Activated T-helper 2 cell treated with anti-CD3 and anti-CD28 coated beads, Interferon-gamma antibody, Interleukin-2, Interleukin-4, amounts not matched to agents 10 μg/mL and 5 μg/mL and 100 μg/mL, durations not matched to agents 14 hours and 24 hours and 36 hours (primary cell): ENCODE measurements at regions not wholly inside any gene's neighbourhood (a gene's known extent, or its start where the extent isn't known, plus 50 kb on each side); places are given as distances from the start of the nearest gene placed in this dataset.

Experiments
- DNase-seq: peaks from one replicate; pipeline ENCODE4 v3.0.0; 2021; ENCODE audit warnings: low spot score
- H3K27ac Mint-ChIP-seq: one replicate; pipeline ENCODE4 v1.8.0; 2021; ENCODE audit warnings: mixed read lengths
- H3K27me3 Mint-ChIP-seq: one replicate; pipeline ENCODE4 v1.8.0; 2021; ENCODE audit warnings: low read depth, mixed read lengths
- H3K36me3 Mint-ChIP-seq: one replicate; pipeline ENCODE4 v1.8.0; 2021; ENCODE audit warnings: low read depth, mixed read lengths
- H3K4me1 Mint-ChIP-seq: one replicate; pipeline ENCODE4 v1.8.0; 2021; ENCODE audit warnings: low read depth, mixed read lengths
- H3K4me3 Mint-ChIP-seq: one replicate; pipeline ENCODE4 v1.8.0; 2021; ENCODE audit warnings: low read depth, mild to moderate bottlenecking, moderate library complexity, mixed read lengths
- H3K9me3 Mint-ChIP-seq: one replicate; pipeline ENCODE4 v1.8.0; 2021; ENCODE audit warnings: mixed read lengths
- intact Hi-C: fragments of 100-400 bp; cut with micrococcal nuclease; formaldehyde crosslinking; loops from one replicate; pipeline ENCODE4 v1.15.1; 2023

DNA sequence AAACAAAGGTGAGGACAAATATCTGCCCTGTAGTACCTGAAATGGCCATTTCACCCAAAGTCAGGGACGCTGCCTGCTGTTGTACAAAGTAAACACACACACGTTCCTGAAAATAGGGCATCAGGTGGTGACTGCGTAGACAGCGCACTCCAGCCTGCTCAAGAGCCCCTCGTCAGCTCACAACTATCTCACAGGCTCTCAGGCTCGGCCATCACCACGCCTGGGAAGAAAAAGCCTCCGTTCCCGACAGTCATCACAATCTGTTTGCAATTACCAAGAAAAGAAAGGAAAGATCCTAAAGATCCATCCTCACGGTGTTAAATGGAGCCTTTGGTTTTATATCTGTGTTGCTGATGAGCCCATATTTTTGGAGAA, 230.2 kb downstream of the ZNF516 start:
- Mint-ChIP-seq H3K27ac (no peak overlapping the region), H3K36me3 (no peaks in the 10 kb centered on the region), H3K27me3 (no peaks in the 10 kb centered on the region), H3K4me1 (no peaks in the 10 kb centered on the region), H3K9me3 (no peaks in the 10 kb centered on the region), H3K4me3 (no peak overlapping the region)
- no peak for DNase-seq
- intact Hi-C loops = no loop called here

DNA sequence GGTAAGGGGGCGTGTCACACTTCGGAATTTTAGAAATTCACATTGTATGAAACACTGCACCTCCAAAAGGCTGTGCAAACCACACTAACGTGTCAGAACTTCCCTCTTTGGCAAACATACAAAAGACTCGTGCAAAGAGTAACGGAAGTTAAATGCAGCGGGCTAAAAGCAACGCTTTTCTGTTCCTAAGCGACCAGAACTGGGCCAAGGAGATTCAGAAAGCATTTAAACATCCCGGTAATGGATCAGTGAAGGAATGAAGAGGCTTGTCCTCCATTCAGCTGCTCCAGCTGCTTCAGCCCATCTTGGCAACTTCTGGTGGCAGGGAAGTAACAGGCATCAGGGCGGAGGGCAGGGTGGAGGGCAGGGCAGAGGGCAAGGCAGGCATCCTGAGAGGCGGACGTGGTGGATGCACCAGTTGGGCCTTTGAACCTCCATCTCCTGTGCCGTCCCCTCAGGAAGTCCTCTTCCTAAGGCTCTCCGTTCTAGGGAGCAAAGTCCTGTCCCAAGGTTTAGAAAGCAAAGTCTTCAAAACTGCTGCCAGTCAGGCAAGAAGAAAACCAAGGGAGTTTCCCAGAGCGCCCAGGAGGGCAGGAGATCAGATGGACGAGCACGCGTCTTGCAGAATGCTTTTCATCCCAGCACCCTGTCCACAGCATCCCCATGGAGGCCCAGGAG, 230.7 kb downstream of the ZNF516 start:
- Mint-ChIP-seq H3K4me1 (no peaks in the 10 kb centered on the region), H3K4me3 (no peak overlapping the region), H3K27me3 (no peaks in the 10 kb centered on the region), H3K36me3 (no peaks in the 10 kb centered on the region), H3K27ac (no peak overlapping the region), H3K9me3 (no peaks in the 10 kb centered on the region)
- no peak for DNase-seq
- intact Hi-C loops = no loop called here

DNA sequence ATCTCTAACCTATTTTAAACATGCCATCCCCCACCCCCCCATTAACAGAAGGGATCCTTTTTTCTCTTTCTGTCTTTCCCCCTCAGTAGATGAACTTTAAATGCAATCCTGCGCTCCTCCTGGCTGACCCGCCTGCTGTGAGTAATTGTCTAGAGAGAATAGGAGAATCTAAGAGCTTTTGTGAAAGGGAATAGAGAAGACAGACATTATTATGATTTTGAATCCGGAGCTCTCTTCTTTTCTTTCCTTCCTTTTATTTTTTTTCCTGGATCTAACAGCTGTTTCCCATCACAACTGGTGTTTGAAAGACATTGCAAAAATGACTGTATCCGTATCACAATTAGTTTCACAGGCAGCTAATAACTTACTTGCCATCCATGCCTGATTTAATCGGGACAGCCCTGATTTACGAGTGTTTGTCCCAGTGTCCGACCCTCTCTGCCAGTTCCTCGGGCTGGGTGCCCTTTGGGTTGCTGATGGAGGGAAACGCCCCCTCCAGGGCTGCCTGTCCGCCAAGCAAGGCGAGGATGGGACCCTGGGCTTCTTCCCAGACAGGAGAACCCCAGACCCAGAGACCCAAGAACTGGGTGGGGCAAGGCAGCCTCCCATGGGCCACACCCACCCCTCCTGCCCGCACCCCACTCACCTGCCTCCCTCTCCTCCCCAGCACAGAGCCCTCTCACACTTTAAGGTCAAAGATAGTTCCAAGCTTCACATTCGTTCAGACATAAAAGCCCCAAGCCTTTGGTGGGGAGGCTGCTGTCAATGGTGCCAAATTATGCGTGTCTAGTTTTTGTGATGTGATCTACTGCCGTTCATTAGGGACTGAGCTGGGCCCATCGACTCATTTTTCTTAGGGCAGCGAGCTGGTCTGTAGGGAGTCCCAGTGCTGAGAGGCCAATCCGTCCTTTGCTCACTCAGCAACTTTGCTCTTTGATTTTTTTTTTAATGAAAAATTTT, 231.7 kb downstream of the ZNF516 start:
- Mint-ChIP-seq H3K27me3 (no peaks in the 10 kb centered on the region), H3K9me3 (no peaks in the 10 kb centered on the region), H3K36me3 (no peaks in the 10 kb centered on the region), H3K4me3 (no peak overlapping the region), H3K27ac (no peak overlapping the region), H3K4me1 (no peaks in the 10 kb centered on the region)
- intact Hi-C loops = no loop called here
- no peak for DNase-seq

DNA sequence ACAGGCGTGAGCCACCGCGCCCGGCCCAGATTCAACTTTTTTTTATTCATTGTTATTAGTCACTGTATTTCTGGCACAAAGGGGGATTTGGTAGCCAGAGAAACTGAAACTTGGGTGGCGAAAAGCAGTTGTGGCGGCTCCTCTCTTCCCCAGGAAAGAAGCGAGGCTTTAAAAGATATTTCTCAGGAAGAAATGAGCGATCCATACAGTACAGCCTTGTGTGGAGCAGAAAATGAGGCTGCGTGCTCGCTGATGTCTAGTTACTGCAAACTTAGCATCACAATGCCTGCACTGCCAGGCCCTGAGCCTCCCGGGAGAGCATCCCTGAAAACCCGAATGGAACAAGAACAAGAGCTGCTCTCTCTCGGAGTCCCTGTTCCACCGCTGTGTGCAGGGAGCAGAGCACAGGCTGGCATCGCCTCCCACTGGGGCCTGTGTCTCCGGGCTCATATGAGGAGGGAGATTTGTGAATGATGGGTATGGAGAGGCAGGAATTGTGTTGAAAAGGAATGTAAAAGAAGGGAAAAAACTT, 234.0 kb downstream of the ZNF516 start:
- Mint-ChIP-seq H3K4me1 (no peaks in the 10 kb centered on the region), H3K36me3 (no peaks in the 10 kb centered on the region), H3K27me3 (no peaks in the 10 kb centered on the region), H3K4me3 (no peak overlapping the region), H3K27ac (no peak overlapping the region), H3K9me3 (no peaks in the 10 kb centered on the region)
- intact Hi-C loops = no loop called here
- no peak for DNase-seq

DNA sequence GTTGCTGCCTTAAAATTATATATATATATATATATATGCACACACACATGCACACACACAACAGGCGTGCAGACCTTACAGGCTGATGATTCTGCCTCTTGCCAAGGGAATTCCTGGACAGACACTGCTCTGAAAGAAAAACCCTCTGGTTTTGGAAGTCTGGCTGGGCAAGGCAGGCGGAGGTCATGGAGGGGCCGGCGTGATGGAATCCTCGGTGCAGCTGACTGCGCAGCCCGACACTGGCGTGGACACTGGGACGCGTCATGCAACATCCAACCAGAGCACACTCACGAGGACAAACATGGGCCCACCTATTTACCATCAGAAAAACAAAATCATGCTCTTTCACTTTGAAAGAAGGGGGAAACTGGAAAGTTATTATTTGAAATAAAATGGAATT, 235.3 kb downstream of the ZNF516 start:
- Mint-ChIP-seq H3K4me3 (no peak overlapping the region), H3K36me3 (no peaks in the 10 kb centered on the region), H3K4me1 (no peaks in the 10 kb centered on the region), H3K27me3 (peaks cover 2% of the 10 kb centered on the region), H3K9me3 (no peaks in the 10 kb centered on the region), H3K27ac (no peak overlapping the region)
- no peak for DNase-seq
- intact Hi-C loops = no loop called here

DNA sequence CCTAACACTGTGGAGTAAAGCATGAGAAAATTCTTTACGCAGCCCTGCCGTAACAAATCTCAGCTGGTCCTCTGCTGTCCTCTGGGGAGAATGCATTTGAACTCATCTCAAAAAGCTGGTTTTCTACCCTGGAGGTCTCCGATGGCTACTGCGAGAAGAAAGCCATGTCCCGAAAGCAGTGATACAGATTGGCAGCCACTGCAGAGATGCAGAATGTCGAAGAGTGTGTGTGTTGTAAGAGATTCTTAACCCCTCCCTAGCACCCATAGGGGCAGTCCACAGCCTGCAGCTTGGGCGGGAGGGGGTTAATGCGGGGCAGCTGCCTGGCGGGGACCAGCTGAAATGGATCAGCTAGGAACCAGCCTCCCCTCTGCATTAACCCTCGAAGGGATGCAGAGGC, 235.9 kb downstream of the ZNF516 start:
- Mint-ChIP-seq H3K9me3 (no peaks in the 10 kb centered on the region), H3K36me3 (no peaks in the 10 kb centered on the region), H3K27ac (no peak overlapping the region), H3K4me3 (no peak overlapping the region), H3K27me3 (peaks cover 2% of the 10 kb centered on the region), H3K4me1 (no peaks in the 10 kb centered on the region)
- intact Hi-C loops = no loop called here
- DNase-seq = no peak

DNA sequence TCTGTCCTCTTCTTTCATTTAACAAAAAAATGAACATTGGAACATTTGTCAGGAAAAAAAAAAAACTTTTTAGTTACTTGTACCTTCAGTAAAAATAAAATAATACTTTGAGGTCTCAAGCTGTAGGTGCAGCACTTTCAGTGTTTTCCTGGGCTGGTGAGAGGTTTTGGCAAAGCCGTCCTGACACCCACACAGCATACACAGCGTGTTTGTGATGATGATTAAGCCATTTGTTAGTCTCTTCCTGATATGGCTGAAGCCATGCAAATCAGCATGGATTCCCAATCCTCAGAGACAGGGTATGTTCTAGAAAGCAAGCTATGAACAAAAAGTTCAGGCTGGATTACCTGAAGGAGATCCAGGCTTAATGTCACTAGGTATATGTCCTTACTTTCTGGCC, 236.8 kb downstream of the ZNF516 start:
- Mint-ChIP-seq H3K9me3 (no peaks in the 10 kb centered on the region), H3K4me1 (no peaks in the 10 kb centered on the region), H3K27me3 (peaks cover 2% of the 10 kb centered on the region), H3K27ac (no peak overlapping the region), H3K36me3 (no peaks in the 10 kb centered on the region), H3K4me3 (no peak overlapping the region)
- intact Hi-C loops = no loop called here
- DNase-seq = no peak

DNA sequence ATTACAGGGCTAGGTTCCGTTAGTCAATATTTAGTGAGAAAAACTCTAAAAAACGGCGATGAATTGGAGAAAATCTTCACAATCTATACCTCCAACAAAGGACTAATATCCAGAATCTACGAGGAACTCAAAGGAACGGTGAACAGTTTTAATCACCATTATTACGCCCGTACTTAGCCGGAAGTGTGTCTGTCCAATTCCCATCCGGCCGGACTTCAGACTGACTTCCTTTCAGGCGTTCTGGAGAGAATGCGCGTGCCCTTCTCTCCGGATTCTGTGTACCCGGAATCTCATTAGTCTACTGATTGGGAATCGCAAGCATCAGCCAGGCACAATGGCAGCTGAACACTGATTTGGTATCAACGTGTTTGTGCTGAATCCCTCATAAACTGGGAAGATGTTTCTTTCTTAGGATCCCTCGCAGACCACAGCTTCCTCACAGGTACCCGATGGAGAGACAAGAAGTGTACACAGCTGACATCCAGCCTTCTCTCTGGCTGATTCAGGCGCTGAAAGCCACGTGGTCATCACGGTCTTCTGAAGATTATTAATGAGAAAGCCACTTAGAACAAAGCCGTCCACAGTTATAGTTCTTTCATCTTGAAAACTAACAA, 239.9 kb downstream of the ZNF516 start:
- Mint-ChIP-seq H3K4me3 (no peak overlapping the region), H3K27me3 (peaks cover 2% of the 10 kb centered on the region), H3K27ac (no peak overlapping the region), H3K9me3 (no peaks in the 10 kb centered on the region), H3K36me3 (no peaks in the 10 kb centered on the region), H3K4me1 (no peaks in the 10 kb centered on the region)
- no peak for DNase-seq
- intact Hi-C loops = no loop called here

DNA sequence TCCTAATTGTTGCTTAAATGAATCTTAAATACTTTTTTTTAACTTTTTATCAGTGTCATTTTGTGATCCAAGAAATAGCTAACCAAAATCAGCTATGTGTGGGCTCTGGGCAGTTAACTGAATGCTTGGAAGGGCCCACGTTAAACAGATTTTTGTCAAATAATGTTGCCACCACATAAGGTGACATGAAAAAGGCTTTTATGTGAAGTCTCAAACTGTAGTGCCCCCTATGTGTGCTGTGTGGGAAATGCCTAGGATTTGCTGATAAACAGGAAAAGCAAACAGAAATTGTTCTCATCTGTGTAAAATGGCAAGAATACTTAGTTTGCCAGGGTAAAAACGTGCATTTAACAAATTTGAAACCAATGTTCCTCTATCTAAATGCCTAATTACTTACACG, 242.2 kb downstream of the ZNF516 start:
- H3K4me1 Mint-ChIP-seq = no peaks in the 10 kb centered on the region
- H3K36me3 Mint-ChIP-seq = no peaks in the 10 kb centered on the region
- intact Hi-C loops = no loop called here
- H3K9me3 Mint-ChIP-seq = no peaks in the 10 kb centered on the region
- H3K27ac Mint-ChIP-seq = no peak overlapping the region
- no peak overlapping the region for H3K4me3 Mint-ChIP-seq
- peaks cover 2% of the 10 kb centered on the region for H3K27me3 Mint-ChIP-seq
- DNase-seq = no peak

DNA sequence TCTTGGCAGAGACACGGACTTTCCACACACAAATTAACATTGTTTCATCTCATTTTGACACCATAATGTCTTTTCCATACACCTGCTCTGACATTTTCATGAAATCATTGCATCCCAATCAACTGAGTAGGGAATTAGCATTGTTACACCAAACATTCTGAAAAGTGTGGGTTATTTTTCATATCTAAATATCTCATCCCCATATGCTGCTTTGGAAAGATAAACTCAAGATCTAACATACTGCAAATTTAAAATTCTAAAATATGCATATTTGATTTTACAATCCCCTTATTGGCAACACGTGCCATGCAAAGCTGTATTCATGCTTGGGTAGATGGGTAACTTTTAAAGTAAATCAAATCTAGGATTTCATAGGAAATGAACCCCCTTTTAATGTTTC, 242.9 kb downstream of the ZNF516 start:
- Mint-ChIP-seq H3K9me3 (no peaks in the 10 kb centered on the region), H3K36me3 (no peaks in the 10 kb centered on the region), H3K4me1 (no peaks in the 10 kb centered on the region), H3K4me3 (no peak overlapping the region), H3K27ac (no peak overlapping the region), H3K27me3 (peaks cover 2% of the 10 kb centered on the region)
- no peak for DNase-seq
- intact Hi-C loops = no loop called here

DNA sequence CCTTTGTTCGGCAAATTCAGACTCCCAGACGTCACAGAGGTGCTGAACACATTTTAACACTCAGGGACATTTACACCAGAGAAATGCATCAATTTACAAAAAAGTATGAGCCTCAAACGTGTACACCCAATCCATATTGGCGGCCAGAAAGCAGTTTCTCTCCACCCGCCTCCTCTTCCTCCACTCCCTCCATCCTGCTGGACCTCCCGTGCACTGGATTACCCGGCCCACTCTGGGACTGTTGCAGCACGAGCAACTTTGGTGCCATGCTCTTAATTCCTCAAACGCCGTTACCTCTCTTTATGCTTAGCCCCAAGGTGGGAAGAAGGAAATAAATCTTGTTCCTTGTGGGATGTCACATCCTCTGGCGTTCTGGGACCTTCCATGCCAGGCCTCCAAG, 243.4 kb downstream of the ZNF516 start:
- no peaks in the 10 kb centered on the region for H3K36me3 Mint-ChIP-seq
- peaks cover 2% of the 10 kb centered on the region for H3K27me3 Mint-ChIP-seq
- H3K4me3 Mint-ChIP-seq = no peak overlapping the region
- no peaks in the 10 kb centered on the region for H3K9me3 Mint-ChIP-seq
- no peak overlapping the region for H3K27ac Mint-ChIP-seq
- no peak for DNase-seq
- intact Hi-C loops = no loop called here
- no peaks in the 10 kb centered on the region for H3K4me1 Mint-ChIP-seq

DNA sequence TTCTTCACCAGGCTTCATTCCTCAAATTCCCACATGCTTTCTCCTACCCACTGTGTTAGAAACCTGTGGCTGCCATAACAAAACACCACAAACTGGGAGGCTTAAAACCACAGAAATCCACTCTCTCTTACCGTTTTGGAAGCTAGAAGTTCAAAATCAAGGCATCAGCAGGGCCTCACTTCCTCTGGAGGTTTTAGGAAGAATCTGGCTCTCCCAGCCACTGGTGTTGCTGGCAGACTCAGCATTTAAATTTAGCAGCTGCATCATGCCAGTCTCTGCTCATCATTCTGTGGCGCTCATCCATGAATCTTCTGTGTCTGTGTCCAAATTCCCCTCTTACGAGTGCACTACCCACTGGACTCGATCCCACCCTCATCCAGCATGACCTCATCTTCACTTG, 248.5 kb downstream of the ZNF516 start:
- intact Hi-C loops = no loop called here
- no peak for DNase-seq
- no peak overlapping the region for H3K4me3 Mint-ChIP-seq
- no peaks in the 10 kb centered on the region for H3K9me3 Mint-ChIP-seq
- H3K27ac Mint-ChIP-seq = no peak overlapping the region
- H3K36me3 Mint-ChIP-seq = no peaks in the 10 kb centered on the region
- H3K27me3 Mint-ChIP-seq = peaks cover 2% of the 10 kb centered on the region
- H3K4me1 Mint-ChIP-seq = no peaks in the 10 kb centered on the region

DNA sequence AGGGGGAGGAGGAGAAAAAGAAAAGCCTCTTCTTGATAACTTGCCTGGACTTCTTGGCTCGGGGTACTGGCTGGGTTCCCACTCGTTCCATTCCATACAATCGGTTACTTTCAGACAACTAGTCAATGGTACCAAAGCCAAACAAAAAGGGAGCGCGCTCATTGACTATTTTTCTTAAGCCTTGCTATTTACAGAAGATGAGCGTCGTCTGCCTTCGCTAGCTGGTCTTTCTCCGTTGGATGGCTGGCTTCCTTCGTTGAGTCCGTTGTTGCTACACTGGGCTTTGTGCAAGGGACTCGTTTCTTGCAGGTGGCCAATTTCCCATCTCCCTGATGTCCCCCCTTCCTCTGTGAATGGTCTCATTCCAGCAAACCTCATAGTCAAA, 260.4 kb downstream of the ZNF516 start:
- DNase-seq = no peak
- intact Hi-C loops = no loop called here
- peaks cover 10% of the 10 kb centered on the region for H3K9me3 Mint-ChIP-seq
- H3K27ac Mint-ChIP-seq = no peak overlapping the region
- H3K4me3 Mint-ChIP-seq = no peak overlapping the region
- H3K27me3 Mint-ChIP-seq = peaks cover 1% of the 10 kb centered on the region
- H3K36me3 Mint-ChIP-seq = no peaks in the 10 kb centered on the region
- H3K4me1 Mint-ChIP-seq = no peaks in the 10 kb centered on the region
